ENCODE measurements at regions not wholly inside any gene's neighbourhood (a gene's known extent, or its start where the extent isn't known, plus 50 kb on each side); places are given as distances from the start of the nearest gene placed in this dataset.
"Not testable (repeated sequence)": the region's sequence is repeated elsewhere in the genome, so short reads cannot be mapped to it uniquely, and the experiment has no call there.

- no peak for DNase-seq
Observed at GRCh38 chr2:129374452-129374851, 605.0 kb upstream of the RAB6C start.

- no peak for DNase-seq
Observed at GRCh38 chr2:129375632-129376425, 603.6 kb upstream of the RAB6C start.

GRCh38 chr2:129376426-129377077, 602.9 kb upstream of the RAB6C start:
- no peak for DNase-seq

GRCh38 chr2:129377078-129377469, 602.4 kb upstream of the RAB6C start:
- no peak for DNase-seq

- no peak for DNase-seq
Observed at GRCh38 chr2:129378186-129378585, 601.3 kb upstream of the RAB6C start.

GRCh38 chr2:129379411-129379810, 600.1 kb upstream of the RAB6C start:
- DNase-seq = no peak

GRCh38 chr2:129381789-129382188, 597.7 kb upstream of the RAB6C start:
- no peak for DNase-seq

- no peak for DNase-seq
Observed at GRCh38 chr2:129388870-129389269, 590.6 kb upstream of the RAB6C start.

- no peak for DNase-seq
Observed at GRCh38 chr2:129393816-129394215, 585.6 kb upstream of the RAB6C start.

GRCh38 chr2:129396980-129397599, 582.4 kb upstream of the RAB6C start:
- peak; percentile 29 for DNase-seq

- peak; percentile 12 for DNase-seq
Observed at GRCh38 chr2:129400826-129401225, 578.6 kb upstream of the RAB6C start.

- DNase-seq = no peak
Observed at GRCh38 chr2:129402076-129402475, 577.4 kb upstream of the RAB6C start.

- no peak for DNase-seq
Observed at GRCh38 chr2:129404000-129404685, 575.3 kb upstream of the RAB6C start.

- no peak for DNase-seq
Observed at GRCh38 chr2:129408570-129408969, 570.9 kb upstream of the RAB6C start.

GRCh38 chr2:129417041-129417440, 562.4 kb upstream of the RAB6C start:
- DNase-seq = not testable (repeated sequence)

- DNase-seq = no peak
Observed at GRCh38 chr2:129422028-129422427, 557.4 kb upstream of the RAB6C start.

GRCh38 chr2:129428086-129428660, 551.3 kb upstream of the RAB6C start:
- DNase-seq = peak; percentile 85

GRCh38 chr2:129430911-129431310, 548.6 kb upstream of the RAB6C start:
- DNase-seq = no peak

GRCh38 chr2:129431881-129432280, 547.6 kb upstream of the RAB6C start:
- DNase-seq = no peak

GRCh38 chr2:129436809-129437208, 542.7 kb upstream of the RAB6C start:
- no peak for DNase-seq

- no peak for DNase-seq
Observed at GRCh38 chr2:129437725-129438124, 541.7 kb upstream of the RAB6C start.

- no peak for DNase-seq
Observed at GRCh38 chr2:129438501-129439057, 540.9 kb upstream of the RAB6C start.

Measured in NCI-H526 treated with DMSO at 0.1 percent for 48 hours (cell line).